ENCODE measurements at regions not wholly inside any gene's neighbourhood (a gene's known extent, or its start where the extent isn't known, plus 50 kb on each side); places are given as distances from the start of the nearest gene placed in this dataset.
"Not testable (repeated sequence)": the region's sequence is repeated elsewhere in the genome, so short reads cannot be mapped to it uniquely, and the experiment has no call there.

GRCh38 chrX:120719622-120720021 is 89.8 kb upstream of the C1GALT1C1 start:
- 67 to 71% methylated on average over 1 to 2 of the region's 2 CpGs for WGBS, 2 donors (ENCODE audit: low coverage in 1 of 2)

GRCh38 chrX:120718969-120719368 is 89.1 kb upstream of the C1GALT1C1 start:
- no peak for DNase-seq
- Histone ChIP-seq H3K4me3 (no peak overlapping the region), H3K27me3 (no peaks in the 10 kb centered on the region), H3K36me3 (no peaks in the 10 kb centered on the region), H3K4me1 (no peaks in the 10 kb centered on the region), H3K27ac (no peak overlapping the region), H3K9me3 (no peaks in the 10 kb centered on the region)
- 96% methylated on average over 2 of the region's 2 CpGs; no CpG with 5 or more reads in 1 of the 2 donors for WGBS, 2 donors (ENCODE audit: low coverage in 1 of 2)
- in situ Hi-C loops (cut with MboI; ENCODE audit: low pct_ligation_motif_present in 1 of 4, low pct_unique_long_range_greater_than_20kb in 1 of 4, low sequenced_read_pairs in 3 of 4) (no loop called here), intact Hi-C loops (cut with DNase I; ENCODE audit: low total_unique reads) (no loop called here)
- TF ChIP-seq EP300 (IDR thresholded peaks at IDR 0.05; ENCODE audit: low read depth) (no peak), POLR2AphosphoS5 (IDR thresholded peaks at IDR 0.05) (no peak), POLR2A (IDR thresholded peaks at IDR 0.05) (no peak), CTCF (IDR thresholded peaks at IDR 0.05) (no peak)

More at GRCh38 chrX:120719622-120720021, 89.8 kb upstream of the C1GALT1C1 start:
- Histone ChIP-seq H3K9me3 (no peaks in the 10 kb centered on the region), H3K27me3 (no peaks in the 10 kb centered on the region), H3K27ac (no peak overlapping the region), H3K4me3 (no peak overlapping the region), H3K4me1 (no peaks in the 10 kb centered on the region), H3K36me3 (no peaks in the 10 kb centered on the region)
- in situ Hi-C loops (cut with MboI; ENCODE audit: low pct_ligation_motif_present in 1 of 4, low pct_unique_long_range_greater_than_20kb in 1 of 4, low sequenced_read_pairs in 3 of 4), result no loop called here
- TF ChIP-seq POLR2AphosphoS5 (IDR thresholded peaks at IDR 0.05), result no peak
- no peak for TF ChIP-seq EP300 (IDR thresholded peaks at IDR 0.05; ENCODE audit: low read depth)
- no peak for TF ChIP-seq CTCF (IDR thresholded peaks at IDR 0.05)
- TF ChIP-seq POLR2A (IDR thresholded peaks at IDR 0.05), result no peak
- intact Hi-C loops (cut with DNase I; ENCODE audit: low total_unique reads), result no loop called here
- no peak for DNase-seq

GRCh38 chrX:120702337-120702736 is 72.5 kb upstream of the C1GALT1C1 start:
- DNase-seq; H3K4me1 ChIP-seq; intact Hi-C loops (cut with DNase I; ENCODE audit: low total_unique reads); H3K27ac ChIP-seq; H3K4me3 ChIP-seq; H3K9me3 ChIP-seq; H3K36me3 ChIP-seq; H3K27me3 ChIP-seq; in situ Hi-C loops (cut with MboI; ENCODE audit: low pct_ligation_motif_present in 1 of 4, low pct_unique_long_range_greater_than_20kb in 1 of 4, low sequenced_read_pairs in 3 of 4): not testable (repeated sequence)
- whole genome bisulfite sequencing, 2 donors (ENCODE audit: low coverage in 1 of 2), result 86 to 96% methylated on average over 2 of the region's 2 CpGs

- intact Hi-C loops (cut with DNase I; ENCODE audit: low total_unique reads), result no loop called here
- TF ChIP-seq EP300 (IDR thresholded peaks at IDR 0.05; ENCODE audit: low read depth) (no peak), CTCF (IDR thresholded peaks at IDR 0.05) (no peak), POLR2AphosphoS5 (IDR thresholded peaks at IDR 0.05) (no peak), POLR2A (IDR thresholded peaks at IDR 0.05) (no peak)
- in situ Hi-C loops (cut with MboI; ENCODE audit: low pct_ligation_motif_present in 1 of 4, low pct_unique_long_range_greater_than_20kb in 1 of 4, low sequenced_read_pairs in 3 of 4), result no loop called here
Measured at GRCh38 chrX:120697053-120697452, 67.2 kb upstream of the C1GALT1C1 start.

GRCh38 chrX:120692319-120692718 is 62.5 kb upstream of the C1GALT1C1 start:
- in situ Hi-C loops (cut with MboI; ENCODE audit: low pct_ligation_motif_present in 1 of 4, low pct_unique_long_range_greater_than_20kb in 1 of 4, low sequenced_read_pairs in 3 of 4), result no loop called here
- Histone ChIP-seq H3K4me1 (no peaks in the 10 kb centered on the region), H3K36me3 (no peaks in the 10 kb centered on the region), H3K27me3 (no peaks in the 10 kb centered on the region), H3K9me3 (no peaks in the 10 kb centered on the region), H3K4me3 (no peak overlapping the region), H3K27ac (no peak overlapping the region)
- no peak for DNase-seq
- TF ChIP-seq POLR2A (IDR thresholded peaks at IDR 0.05) (no peak), CTCF (IDR thresholded peaks at IDR 0.05) (no peak), EP300 (IDR thresholded peaks at IDR 0.05; ENCODE audit: low read depth) (no peak), POLR2AphosphoS5 (IDR thresholded peaks at IDR 0.05) (no peak)
- intact Hi-C loops (cut with DNase I; ENCODE audit: low total_unique reads), result no loop called here
- whole genome bisulfite sequencing, 2 donors (ENCODE audit: low coverage in 1 of 2), result 45% methylated on average over 2 of the region's 2 CpGs; no CpG with 5 or more reads in 1 of the 2 donors

More at GRCh38 chrX:120697053-120697452, 67.2 kb upstream of the C1GALT1C1 start:
- Histone ChIP-seq H3K4me3 (no peak overlapping the region), H3K27ac (no peak overlapping the region), H3K4me1 (no peaks in the 10 kb centered on the region), H3K9me3 (no peaks in the 10 kb centered on the region), H3K27me3 (no peaks in the 10 kb centered on the region), H3K36me3 (no peaks in the 10 kb centered on the region)
- DNase-seq, result no peak
